ENCODE measurements at regions not wholly inside any gene's neighbourhood (a gene's known extent, or its start where the extent isn't known, plus 50 kb on each side); places are given as distances from the start of the nearest gene placed in this dataset.

GRCh38 chr19:31119951-31120690, 229.1 kb downstream of the TSHZ3 start:
- no peaks in the 10 kb centered on the region for H3K4me1 ChIP-seq
- TF ChIP-seq, protein P1, sequence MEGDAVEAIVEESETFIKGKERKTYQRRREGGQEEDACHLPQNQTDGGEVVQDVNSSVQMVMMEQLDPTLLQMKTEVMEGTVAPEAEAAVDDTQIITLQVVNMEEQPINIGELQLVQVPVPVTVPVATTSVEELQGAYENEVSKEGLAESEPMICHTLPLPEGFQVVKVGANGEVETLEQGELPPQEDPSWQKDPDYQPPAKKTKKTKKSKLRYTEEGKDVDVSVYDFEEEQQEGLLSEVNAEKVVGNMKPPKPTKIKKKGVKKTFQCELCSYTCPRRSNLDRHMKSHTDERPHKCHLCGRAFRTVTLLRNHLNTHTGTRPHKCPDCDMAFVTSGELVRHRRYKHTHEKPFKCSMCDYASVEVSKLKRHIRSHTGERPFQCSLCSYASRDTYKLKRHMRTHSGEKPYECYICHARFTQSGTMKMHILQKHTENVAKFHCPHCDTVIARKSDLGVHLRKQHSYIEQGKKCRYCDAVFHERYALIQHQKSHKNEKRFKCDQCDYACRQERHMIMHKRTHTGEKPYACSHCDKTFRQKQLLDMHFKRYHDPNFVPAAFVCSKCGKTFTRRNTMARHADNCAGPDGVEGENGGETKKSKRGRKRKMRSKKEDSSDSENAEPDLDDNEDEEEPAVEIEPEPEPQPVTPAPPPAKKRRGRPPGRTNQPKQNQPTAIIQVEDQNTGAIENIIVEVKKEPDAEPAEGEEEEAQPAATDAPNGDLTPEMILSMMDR (IDR thresholded peaks at IDR 0.05) = no peak
- no peaks in the 10 kb centered on the region for H3K27me3 ChIP-seq
- H3K36me3 ChIP-seq = no peaks in the 10 kb centered on the region
- H3K27ac ChIP-seq = no peak overlapping the region
- DNase-seq (ENCODE audit: low spot score) = no peak
- no peak overlapping the region for H3K4me3 ChIP-seq
- no peaks in the 10 kb centered on the region for H3K9me3 ChIP-seq

DNA sequence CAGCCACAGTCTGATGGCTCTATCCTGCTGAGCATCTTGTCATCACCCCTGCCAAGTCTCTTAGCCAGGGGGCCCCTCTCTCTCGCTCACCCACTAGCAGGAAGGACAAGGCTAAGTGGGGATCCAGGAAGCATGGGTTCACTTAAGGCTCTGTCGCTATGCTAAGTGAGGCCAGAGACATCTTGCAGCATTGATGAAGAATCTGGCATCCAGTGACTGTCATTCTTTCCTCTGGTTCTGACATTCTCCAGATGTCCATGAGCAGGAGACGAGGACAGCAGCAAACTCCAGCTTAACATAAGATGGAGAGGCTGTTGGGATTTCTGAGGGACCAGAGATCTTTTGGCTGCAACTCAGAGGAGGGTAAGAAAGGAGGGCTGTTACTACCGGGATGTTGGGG, 230.2 kb downstream of the TSHZ3 start:
- Histone ChIP-seq H3K4me1 (no peaks in the 10 kb centered on the region), H3K27me3 (no peaks in the 10 kb centered on the region), H3K27ac (no peak overlapping the region), H3K36me3 (no peaks in the 10 kb centered on the region), H3K9me3 (no peaks in the 10 kb centered on the region), H3K4me3 (no peak overlapping the region)
- TF ChIP-seq, protein P1 (IDR thresholded peaks at IDR 0.05) = no peak
- DNase-seq (ENCODE audit: low spot score) = no peak

- H3K4me3 ChIP-seq = no peak overlapping the region
- H3K36me3 ChIP-seq = no peaks in the 10 kb centered on the region
- DNase-seq (ENCODE audit: low spot score) = no peak
- H3K27ac ChIP-seq = no peak overlapping the region
- TF ChIP-seq, protein P1 (IDR thresholded peaks at IDR 0.05) = no peak
- H3K9me3 ChIP-seq = no peaks in the 10 kb centered on the region
- no peaks in the 10 kb centered on the region for H3K4me1 ChIP-seq
- H3K27me3 ChIP-seq = no peaks in the 10 kb centered on the region
Measured at GRCh38 chr19:31118287-31118955, 230.8 kb downstream of the TSHZ3 start.

GRCh38 chr19:31114585-31114984, 234.7 kb downstream of the TSHZ3 start:
- no peaks in the 10 kb centered on the region for H3K4me1 ChIP-seq
- TF ChIP-seq, protein P1 (IDR thresholded peaks at IDR 0.05) = no peak

GRCh38 chr19:31113293-31113692, 235.9 kb downstream of the TSHZ3 start:
- Histone ChIP-seq H3K36me3 (no peaks in the 10 kb centered on the region), H3K27me3 (no peaks in the 10 kb centered on the region), H3K4me3 (no peak overlapping the region), H3K4me1 (no peaks in the 10 kb centered on the region), H3K27ac (no peak overlapping the region), H3K9me3 (no peaks in the 10 kb centered on the region)
- no peak for DNase-seq (ENCODE audit: low spot score)
- TF ChIP-seq, protein P1 (IDR thresholded peaks at IDR 0.05) = no peak

More at GRCh38 chr19:31114585-31114984, 234.7 kb downstream of the TSHZ3 start:
- Histone ChIP-seq H3K9me3 (no peaks in the 10 kb centered on the region), H3K36me3 (no peaks in the 10 kb centered on the region), H3K4me3 (no peak overlapping the region), H3K27me3 (no peaks in the 10 kb centered on the region), H3K27ac (no peak overlapping the region)
- no peak for DNase-seq (ENCODE audit: low spot score)

All from right atrium auricular region (tissue), 2 donors.